ENCODE measurements at regions not wholly inside any gene's neighbourhood (a gene's known extent, or its start where the extent isn't known, plus 50 kb on each side); places are given as distances from the start of the nearest gene placed in this dataset.

- no peak for TF ChIP-seq CTCF (IDR thresholded peaks at IDR 0.05)
- ATAC-seq, result peak in 2 of 8 donors; percentile 10 to 48
- Histone ChIP-seq H3K36me3 (peaks cover 0 to 2% (median 0%) of the 10 kb centered on the region in 9 donors), H3K27me3 (no peaks in the 10 kb centered on the region), H3K27ac (peak overlapping the region in 5 of 10 donors; percentile 19 to 67 (median 31)), H3K9me3 (peaks cover 0 to 4% (median 0%) of the 10 kb centered on the region in 11 donors), H3K4me1 (peaks cover 4 to 51% (median 20%) of the 10 kb centered on the region in 9 donors), H3K4me3 (no peak overlapping the region)
- 90 to 93% methylated on average over 4 of the region's 4 CpGs for WGBS, 2 donors
- intact Hi-C loops (cut with DNase I), result loop anchor here in 1 of 10 donors (10.0 kb wide), 1 partner anchor 1215 kb away; no protein-coding TSS in a partner anchor
- DNase-seq, result no peak
Observed at GRCh38 chr2:217740178-217740577, 262.6 kb downstream of the TNS1 start.

GRCh38 chr2:217739741-217740140, 263.1 kb downstream of the TNS1 start:
- no peak for TF ChIP-seq CTCF (IDR thresholded peaks at IDR 0.05)
- DNase-seq, result no peak
- H3K9me3 ChIP-seq, result no peaks in the 10 kb centered on the region
- H3K27ac ChIP-seq, result peak overlapping the region in 3 of 10 donors; percentile 19 to 67 (median 24)
- WGBS, 2 donors, result 81 to 100% methylated on average over 1 of the region's 1 CpG
- no peak for ATAC-seq
- H3K4me3 ChIP-seq, result no peak overlapping the region
- peaks cover 0 to 6% (median 0%) of the 10 kb centered on the region in 9 donors for H3K36me3 ChIP-seq
- no peaks in the 10 kb centered on the region for H3K27me3 ChIP-seq
- H3K4me1 ChIP-seq, result peaks cover 4 to 51% (median 20%) of the 10 kb centered on the region in 9 donors
- intact Hi-C loops (cut with DNase I), result loop anchor here in 1 of 10 donors (10.0 kb wide), 1 partner anchor 1215 kb away; no protein-coding TSS in a partner anchor

- H3K9me3 ChIP-seq, result no peaks in the 10 kb centered on the region
- TF ChIP-seq CTCF (IDR thresholded peaks at IDR 0.05), result no peak
- intact Hi-C loops (cut with DNase I), result no loop called here
- peaks cover 6 to 52% (median 20%) of the 10 kb centered on the region in 9 donors for H3K4me1 ChIP-seq
- no peaks in the 10 kb centered on the region for H3K27me3 ChIP-seq
- no peak for ATAC-seq
- DNase-seq, result no peak
- H3K27ac ChIP-seq, result no peak overlapping the region
- H3K36me3 ChIP-seq, result peaks cover 0 to 7% (median 0%) of the 10 kb centered on the region in 9 donors
- H3K4me3 ChIP-seq, result no peak overlapping the region
- whole genome bisulfite sequencing, 2 donors, result 88 to 91% methylated on average over 3 of the region's 3 CpGs
Observed at GRCh38 chr2:217738061-217738460, 264.7 kb downstream of the TNS1 start.

- DNase-seq (no peak), ATAC-seq (peak in 2 of 8 donors; percentile 14 to 18)
- Histone ChIP-seq H3K9me3 (no peaks in the 10 kb centered on the region), H3K4me1 (peaks cover 6 to 63% (median 26%) of the 10 kb centered on the region in 9 donors), H3K4me3 (no peak overlapping the region), H3K27me3 (no peaks in the 10 kb centered on the region), H3K36me3 (peaks cover 0 to 7% (median 0%) of the 10 kb centered on the region in 9 donors), H3K27ac (peak overlapping the region in 2 of 10 donors; percentile 15 to 38)
- 88 to 91% methylated on average over 3 of the region's 3 CpGs for WGBS, 2 donors
- intact Hi-C loops (cut with DNase I), result no loop called here
- TF ChIP-seq CTCF (IDR thresholded peaks at IDR 0.05), result no peak
Observed at GRCh38 chr2:217736776-217737550, 265.8 kb downstream of the TNS1 start.
